IPS-18c (cell line): ENCODE measurements at regions not wholly inside any gene's neighbourhood (a gene's known extent, or its start where the extent isn't known, plus 50 kb on each side); places are given as distances from the start of the nearest gene placed in this dataset.
"Not testable (repeated sequence)": the region's sequence is repeated elsewhere in the genome, so short reads cannot be mapped to it uniquely, and the experiment has no call there.

ENCODE experiments used
- H3K4me3 ChIP-seq: 2 replicates; pipeline ENCODE4 v1.7.0; 2013; ENCODE audit warnings: low read depth, mild to moderate bottlenecking, low read length, moderate library complexity; ENCODE audit not compliant: insufficient read depth
- H3K9me3 ChIP-seq: one replicate; pipeline ENCODE4 v1.6.1; 2013; ENCODE audit warnings: mild to moderate bottlenecking, low read length, moderate library complexity; ENCODE audit not compliant: control insufficient read depth, insufficient read depth

DNA sequence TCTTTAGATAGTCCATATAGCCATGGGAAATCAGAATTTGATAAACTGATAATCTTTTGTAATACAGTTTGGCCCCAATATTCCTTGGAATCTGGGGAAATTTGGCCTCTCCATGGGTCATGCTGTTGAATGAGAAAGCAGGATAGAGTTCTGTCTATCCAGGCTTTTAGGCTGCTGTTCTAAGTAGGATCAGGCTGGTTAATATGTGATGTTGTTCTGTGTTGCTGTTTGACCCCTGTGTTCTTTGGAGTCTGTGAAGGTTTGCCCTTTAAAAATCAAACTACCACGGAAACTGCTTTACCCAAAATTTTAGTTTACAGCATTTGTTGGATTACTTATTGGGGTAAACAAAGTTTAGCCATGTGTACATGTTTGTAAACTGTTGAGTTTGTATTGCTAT is 114.5 kb downstream of the ZNF330 start:
- Histone ChIP-seq H3K4me3 (no peak overlapping the region), H3K9me3 (no peaks in the 10 kb centered on the region)

DNA sequence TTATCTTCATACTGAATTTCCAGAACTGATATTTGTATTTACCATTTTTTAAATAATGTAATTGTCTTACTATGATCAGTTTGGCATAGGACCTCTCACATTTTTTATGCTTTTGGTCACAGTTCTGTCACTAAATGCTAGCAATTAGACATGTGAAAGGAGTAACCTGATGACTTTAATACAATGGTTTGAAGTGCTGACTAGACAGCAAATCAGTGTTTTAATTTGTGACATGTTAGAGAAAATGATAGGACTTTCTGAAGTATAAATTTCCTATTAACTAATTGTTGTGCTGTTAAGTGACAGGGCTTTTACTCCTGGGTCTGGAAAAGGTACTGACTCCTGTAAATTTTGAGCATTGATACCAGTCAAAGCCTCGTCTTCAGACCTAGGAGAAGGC is 117.5 kb downstream of the ZNF330 start:
- Histone ChIP-seq H3K4me3 (no peak overlapping the region), H3K9me3 (no peaks in the 10 kb centered on the region)

DNA sequence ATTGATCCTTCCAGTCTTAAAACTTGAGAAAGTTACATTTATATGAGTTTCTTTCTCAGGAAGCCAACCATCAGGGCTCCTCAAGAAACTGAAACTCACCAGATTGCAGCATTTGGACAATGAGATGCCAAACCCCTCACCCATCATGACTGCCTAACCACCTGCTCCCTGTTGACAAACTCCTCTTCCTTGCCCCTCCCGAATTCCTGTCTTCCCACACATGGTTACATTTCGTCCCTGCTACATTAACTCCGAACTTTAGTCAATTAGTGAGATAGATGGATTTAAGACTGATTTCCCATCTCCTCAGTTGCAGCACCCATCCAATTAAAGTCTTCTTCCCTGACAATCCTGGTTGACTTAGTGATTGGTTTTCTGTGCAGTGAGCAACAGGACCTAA is 118.7 kb downstream of the ZNF330 start:
- no peaks in the 10 kb centered on the region for H3K9me3 ChIP-seq

DNA sequence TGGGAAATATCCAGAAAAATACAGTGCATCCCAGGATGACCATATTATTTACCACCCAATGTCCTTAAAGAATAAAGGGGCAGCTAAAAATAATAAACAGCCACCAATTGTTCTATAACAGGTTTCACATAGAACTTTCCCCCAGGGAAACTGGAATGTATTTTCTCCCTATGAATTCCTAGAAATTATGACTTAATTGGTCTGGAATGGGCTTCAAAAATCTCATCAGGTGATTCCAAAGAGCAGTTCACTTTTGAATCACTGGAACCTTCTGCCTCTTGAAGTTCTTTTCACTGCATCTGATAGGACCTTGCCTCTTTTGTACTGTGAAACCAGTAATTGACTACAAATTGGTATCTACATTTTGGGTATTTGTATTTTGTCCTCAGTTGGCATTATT is 119.3 kb downstream of the ZNF330 start:
- no peak overlapping the region for H3K4me3 ChIP-seq
- no peaks in the 10 kb centered on the region for H3K9me3 ChIP-seq

More for the DNA sequence above, 118.7 kb downstream of the ZNF330 start:
- H3K4me3 ChIP-seq, result no peak overlapping the region

DNA sequence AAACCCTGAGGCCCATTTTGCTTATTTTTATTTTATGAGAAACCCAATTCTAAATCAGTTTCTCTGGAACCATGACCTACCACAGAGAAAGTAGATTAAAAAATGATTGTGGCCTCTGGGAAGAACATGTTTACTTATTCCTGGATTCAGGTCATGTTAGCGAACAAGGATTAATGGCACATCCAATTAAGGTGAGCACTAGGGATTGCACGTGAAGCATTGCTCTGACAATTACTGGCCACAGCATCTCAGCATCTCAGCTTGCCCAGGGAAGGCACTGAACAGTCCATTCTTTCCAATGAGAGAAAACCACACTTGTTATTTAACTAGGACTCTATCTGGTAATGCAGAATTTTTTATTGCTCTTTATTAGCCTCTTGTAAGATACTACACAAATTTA is 119.8 kb downstream of the ZNF330 start:
- Histone ChIP-seq H3K9me3 (no peaks in the 10 kb centered on the region), H3K4me3 (no peak overlapping the region)

DNA sequence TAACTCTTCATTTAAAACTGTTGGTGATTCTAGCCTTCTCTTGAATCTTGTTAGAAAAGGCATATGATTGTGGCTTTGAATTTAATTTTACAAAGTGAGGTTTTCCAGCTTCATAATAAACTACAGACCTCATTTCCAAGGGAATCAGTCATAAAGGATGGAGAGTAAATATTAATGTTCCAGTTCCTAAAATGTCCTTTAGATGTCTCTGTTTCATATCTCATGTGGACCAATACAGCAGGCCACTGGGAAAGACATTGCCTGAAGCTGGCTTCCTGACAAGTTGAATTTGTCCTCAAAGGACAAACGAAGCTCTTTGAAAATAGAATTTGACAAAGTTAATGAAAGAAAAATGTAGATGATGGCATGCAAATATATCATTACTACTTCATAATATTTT is 125.4 kb downstream of the ZNF330 start:
- Histone ChIP-seq H3K4me3 (no peak overlapping the region), H3K9me3 (no peaks in the 10 kb centered on the region)

DNA sequence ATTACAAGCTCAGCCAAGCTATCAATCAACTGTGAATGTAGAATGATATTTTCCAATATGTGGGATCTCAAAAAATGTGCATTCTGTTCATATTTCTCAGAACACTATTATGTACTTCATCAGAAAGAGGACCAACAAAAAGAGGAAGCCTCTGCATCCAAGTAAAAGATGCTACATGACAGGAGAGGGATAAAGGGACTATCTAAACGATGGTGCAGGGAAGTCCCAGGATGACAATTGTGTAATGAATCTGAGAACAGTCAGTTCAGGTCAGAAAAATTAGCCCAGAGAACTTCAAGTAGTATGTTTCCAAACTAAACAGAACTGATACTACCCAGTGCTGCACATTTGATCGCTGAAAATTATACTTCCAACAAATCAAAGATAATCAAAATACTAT is 127.0 kb downstream of the ZNF330 start:
- no peaks in the 10 kb centered on the region for H3K9me3 ChIP-seq
- H3K4me3 ChIP-seq, result no peak overlapping the region

DNA sequence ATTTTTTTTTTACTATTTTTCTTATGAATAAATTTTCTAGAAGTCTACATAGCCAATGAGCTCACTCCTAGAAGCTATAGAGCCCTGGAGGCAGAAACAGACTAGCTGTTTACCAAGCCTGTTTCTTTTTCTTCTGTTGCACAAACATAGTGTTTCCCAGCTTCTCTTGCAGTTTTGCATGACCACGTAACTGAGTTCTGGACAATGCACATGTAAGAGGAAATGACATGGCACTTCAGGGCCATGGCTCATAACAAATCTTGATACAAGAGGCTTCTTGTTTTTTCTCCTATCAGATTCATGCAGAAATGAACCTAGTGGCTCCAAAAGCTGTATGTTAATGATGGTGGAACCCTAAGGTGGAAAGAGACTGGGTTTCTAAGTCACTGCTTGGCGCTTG is 127.4 kb downstream of the ZNF330 start:
- Histone ChIP-seq H3K4me3 (no peak overlapping the region), H3K9me3 (no peaks in the 10 kb centered on the region)

DNA sequence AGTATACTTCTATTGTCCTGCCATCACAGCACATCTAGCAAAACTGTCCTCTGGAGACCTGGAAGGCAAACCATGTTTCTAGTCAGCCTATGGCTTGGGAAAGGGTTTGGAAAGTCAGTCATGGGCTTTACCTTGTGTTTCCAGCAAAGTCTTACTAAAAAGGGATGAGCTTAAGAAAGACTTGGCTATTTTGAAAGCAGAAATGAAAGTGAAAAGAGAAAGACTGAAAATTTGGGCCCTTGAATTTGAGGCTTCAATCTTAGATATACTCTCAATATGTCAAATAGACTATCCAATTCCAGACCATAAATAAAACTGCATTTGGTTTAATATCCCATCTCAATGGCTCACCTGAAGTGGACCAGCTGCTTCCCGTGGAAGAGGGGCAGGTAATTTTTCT is 127.9 kb downstream of the ZNF330 start:
- Histone ChIP-seq H3K9me3 (no peaks in the 10 kb centered on the region), H3K4me3 (no peak overlapping the region)

DNA sequence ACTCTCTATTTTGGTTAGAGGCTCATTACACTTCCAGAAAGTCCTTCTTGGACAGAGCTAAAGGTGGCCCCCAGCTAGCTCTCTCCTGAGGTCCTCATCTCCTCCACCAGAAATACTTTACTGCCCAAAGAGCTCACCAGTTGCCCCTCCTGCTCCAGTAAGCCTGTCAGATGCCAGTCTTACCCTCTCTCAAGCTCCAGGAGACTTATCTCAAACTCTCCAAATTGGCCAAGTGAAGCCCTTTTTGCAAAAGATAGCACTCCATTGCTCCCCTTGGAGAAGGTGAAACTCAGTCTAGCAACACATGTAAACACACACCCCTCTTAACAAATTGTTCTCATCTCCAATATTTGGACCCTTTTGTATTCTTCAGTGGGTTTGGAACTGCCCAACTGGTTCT is 128.5 kb downstream of the ZNF330 start:
- Histone ChIP-seq H3K9me3 (no peaks in the 10 kb centered on the region), H3K4me3 (no peak overlapping the region)

DNA sequence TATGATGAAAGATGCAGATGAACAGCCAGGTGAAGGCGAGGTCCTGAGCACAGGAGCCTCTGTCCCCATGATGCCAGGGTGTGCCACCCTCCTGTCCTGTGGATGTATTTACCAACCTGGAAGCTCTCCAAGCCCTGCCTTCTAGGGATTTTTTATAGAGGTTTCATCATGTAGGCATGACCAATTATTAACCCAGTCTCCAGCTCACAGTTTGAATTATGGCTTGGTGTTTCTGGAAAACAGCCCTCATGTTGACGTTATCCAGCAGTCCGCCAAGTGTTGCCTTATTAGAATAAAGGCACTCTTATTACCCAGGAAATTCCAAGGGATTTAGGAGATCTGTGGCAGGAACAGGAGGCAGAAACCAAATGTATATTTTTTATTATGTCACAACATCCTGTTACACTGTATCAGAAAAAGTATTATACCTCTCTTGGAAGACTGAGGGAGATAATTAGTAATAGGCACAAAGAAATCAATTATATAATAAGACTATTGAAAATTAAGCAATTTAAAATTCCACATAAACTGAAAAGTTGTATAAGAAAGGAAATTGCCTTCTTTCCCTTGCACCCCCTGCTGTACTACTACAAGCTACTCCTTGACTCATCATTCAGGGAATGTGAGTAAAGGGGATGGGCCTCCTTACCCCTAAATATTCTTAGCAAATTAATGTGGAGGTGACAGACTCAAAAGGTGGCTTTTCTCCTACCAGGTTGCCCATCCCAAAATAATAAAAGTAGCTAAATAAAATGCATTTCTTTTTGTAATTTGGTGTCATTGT is 129.6 kb downstream of the ZNF330 start:
- Histone ChIP-seq H3K9me3 (no peaks in the 10 kb centered on the region), H3K4me3 (no peak overlapping the region)

DNA sequence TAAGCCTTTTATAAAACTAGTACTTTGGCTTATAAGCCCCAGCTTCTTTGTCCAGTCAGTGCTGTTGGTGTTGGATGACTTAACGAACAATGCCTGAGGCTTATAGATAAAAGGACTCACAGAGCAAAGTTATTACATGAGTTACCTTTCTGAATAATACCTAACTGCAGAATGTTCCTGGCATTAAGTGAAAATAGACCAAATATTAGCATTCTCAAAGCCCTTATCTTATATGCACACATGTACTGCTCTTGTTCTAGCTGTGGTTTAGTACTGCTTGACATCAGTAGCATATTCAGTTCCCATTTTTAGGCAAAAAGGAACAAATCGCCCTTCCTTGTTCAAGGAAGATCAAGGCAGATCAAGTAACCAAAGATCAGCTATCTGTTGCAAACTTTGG is 131.6 kb downstream of the ZNF330 start:
- Histone ChIP-seq H3K9me3 (no peaks in the 10 kb centered on the region), H3K4me3 (no peak overlapping the region)

DNA sequence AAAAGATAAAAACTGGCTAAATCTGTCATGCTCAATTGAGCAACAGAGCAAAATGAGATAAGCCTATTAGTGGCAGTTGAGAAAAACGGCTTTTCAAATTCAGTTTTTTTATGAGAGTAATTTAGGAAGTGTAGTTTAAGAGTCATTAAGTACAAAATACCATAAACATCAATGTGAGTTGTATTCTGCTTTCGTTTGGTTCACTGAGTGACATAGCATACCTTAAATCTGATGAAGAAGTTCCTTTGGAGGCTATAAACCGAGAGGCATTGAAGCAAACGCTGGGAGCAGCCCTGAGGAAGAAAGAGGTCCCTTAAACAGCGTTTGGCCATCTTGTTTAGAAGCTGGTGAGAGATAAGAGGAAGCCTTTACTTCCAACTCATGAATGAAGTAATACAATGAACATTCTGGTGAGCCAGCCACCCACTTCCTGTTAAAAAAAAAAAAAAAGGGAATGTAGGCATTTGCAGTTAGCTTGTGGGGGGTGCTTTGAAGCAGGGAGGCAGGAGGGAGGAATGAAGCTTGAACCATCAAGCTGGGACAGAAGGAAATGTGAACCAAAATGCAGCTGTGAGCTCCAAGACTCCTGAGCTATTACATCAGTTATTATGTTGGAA is 132.3 kb downstream of the ZNF330 start:
- H3K4me3 ChIP-seq, result no peak overlapping the region
- H3K9me3 ChIP-seq, result no peaks in the 10 kb centered on the region

DNA sequence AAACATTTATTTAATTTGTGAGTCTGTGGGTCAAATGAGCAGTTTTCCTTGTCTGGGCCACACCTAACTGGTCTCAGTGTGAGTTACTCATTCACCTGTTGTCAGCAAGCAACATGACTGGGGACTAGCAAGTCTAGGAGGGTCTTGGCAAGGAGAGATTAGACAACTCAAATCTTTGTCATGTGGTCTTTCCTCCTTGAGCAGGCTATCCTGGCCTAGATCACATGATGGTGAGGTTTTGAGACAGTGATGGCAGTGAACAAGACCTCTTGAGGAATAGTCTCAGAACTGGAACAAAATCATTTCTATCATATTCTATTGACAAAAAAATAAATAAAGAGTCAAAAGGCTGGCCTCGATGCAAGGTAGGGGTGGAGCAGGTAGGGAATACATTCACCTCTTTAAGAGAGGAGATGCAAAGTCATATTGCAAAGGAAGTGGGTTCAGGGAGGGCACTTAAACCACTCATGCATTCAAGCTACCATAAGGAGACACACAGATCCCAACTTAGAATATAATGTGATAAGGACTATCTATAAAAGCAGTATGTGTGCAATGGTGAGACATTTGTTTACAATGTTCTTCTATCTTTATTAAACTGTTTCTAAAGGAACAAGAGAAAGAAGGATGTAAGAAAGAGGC is 135.7 kb downstream of the ZNF330 start:
- Histone ChIP-seq H3K9me3 (no peaks in the 10 kb centered on the region), H3K4me3 (no peak overlapping the region)

DNA sequence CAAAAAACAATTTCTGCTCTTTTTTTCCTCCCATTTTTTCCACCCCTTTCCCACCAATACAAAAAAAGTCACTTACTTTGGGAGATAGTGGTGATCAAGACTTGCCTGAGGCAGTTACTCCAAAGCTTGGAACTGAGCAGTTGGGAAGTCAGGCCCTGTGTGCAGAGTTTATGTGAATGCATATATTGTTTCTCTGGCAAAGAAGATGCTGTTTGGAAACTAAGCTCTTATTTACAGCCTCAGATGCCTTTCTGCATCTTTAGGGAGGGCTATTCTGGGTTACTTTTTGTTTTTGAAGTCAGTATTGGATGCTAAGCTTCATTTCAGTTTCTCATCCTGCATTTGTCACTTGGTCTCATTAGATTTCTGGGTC is 136.3 kb downstream of the ZNF330 start:
- H3K4me3 ChIP-seq, result no peak overlapping the region
- no peaks in the 10 kb centered on the region for H3K9me3 ChIP-seq

DNA sequence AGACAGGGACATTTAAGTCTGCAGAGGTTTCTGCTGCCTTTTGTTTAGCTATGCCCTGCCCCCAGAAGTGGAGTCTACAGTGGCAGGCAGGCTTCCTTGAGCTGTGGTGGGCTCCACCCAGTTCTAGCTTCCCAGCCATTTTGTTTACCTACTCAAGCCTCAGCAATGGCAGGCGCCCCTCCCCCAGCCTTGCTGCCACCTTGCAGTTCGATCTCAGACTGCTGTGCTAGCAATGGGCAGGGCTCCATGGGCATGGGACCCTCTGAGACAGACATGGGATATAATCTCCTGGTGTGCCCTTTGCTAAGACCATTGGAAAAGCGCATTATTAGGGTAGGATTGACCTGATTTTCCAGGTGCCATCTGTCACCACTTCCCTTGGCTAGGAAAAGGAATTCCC is 147.5 kb downstream of the ZNF330 start:
- not testable (repeated sequence) for H3K9me3 ChIP-seq

DNA sequence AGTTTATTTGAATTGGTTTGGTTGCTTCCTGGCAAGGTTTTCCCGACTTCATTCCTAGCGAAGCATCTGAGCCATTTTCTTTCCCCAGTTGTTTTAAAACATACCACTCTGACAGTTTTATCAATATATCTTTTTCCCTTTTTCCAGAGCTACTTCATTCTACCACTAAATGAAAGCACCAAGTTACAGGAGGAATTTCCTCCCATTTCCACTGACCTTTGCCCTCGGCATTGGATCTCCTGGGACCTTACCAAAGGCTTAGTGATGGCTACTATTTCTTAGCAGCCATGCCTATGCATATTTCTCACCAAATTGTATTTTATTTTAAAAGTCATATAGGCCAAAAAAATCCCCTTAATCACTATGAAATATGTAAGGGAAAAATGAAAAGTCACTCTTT is 150.5 kb downstream of the ZNF330 start:
- Histone ChIP-seq H3K9me3 (no peaks in the 10 kb centered on the region), H3K4me3 (no peak overlapping the region)

More for the DNA sequence above, 147.5 kb downstream of the ZNF330 start:
- H3K4me3 ChIP-seq, result not testable (repeated sequence)

DNA sequence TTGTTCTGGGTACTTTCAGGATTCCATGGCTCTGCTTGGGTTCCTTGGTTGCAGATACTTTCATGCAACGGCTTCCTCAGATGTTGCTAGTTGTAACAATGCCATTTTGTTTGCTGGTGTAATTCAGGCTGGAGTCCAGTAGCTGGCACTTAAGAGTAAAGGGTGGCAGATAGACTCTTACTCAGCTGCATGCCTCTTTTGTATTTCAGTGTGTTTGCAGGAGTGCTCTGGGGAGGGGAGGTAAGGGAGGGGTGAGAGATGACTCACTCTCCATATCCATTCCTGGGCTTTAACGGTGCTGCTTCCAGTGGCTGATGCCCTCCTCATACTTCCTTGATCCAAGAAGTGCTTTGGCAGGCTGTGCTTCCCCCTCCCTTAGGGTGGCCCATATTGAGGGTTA is 155.2 kb downstream of the ZNF330 start:
- no peak overlapping the region for H3K4me3 ChIP-seq
- no peaks in the 10 kb centered on the region for H3K9me3 ChIP-seq
